ENCODE measurements at regions not wholly inside any gene's neighbourhood (a gene's known extent, or its start where the extent isn't known, plus 50 kb on each side); places are given as distances from the start of the nearest gene placed in this dataset.

DNA sequence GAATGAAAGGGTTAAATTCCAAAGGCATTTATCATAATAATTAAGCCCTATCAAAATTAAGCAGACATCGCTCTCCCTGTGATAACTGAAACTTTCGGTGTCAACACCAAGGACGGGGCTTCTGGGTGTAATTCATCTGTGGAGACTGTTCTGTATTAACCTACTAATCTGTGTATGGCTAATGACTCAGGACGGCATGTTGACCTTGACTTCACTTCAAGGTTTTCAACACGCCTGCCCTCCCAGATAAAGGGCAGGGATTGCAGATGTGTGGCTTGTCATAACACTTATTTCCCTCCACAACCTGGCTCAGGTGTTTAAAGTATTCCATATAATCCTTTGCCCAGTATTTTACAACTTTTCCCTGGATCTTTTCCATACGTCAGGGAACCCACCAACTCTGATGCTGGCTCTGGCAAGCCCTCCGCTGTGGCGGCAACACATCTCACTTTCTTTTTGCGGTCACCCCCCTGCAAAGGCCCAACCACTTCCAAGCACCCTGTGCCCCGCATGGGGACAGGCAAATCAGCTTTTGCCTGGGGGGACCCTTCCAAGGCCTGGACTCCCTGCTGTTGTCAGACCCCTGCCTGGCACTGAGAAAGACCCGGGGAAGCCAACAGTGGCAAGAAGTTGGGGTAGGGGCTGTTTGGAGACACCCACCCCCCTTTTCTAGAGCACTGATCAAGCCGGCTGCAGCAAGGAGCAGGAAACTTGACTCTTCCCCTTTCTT is 93.2 kb upstream of the MEF2A start:
- H3K27ac Mint-ChIP-seq, result no peak overlapping the region
- H3K4me1 Mint-ChIP-seq, result peaks cover 34% of the 10 kb centered on the region
- no peaks in the 10 kb centered on the region for H3K9me3 Mint-ChIP-seq
- ATAC-seq (ENCODE audit: low read depth) (peak; percentile 17), DNase-seq (no peak)
- H3K27me3 Mint-ChIP-seq, result peaks cover 10% of the 10 kb centered on the region
- no peaks in the 10 kb centered on the region for H3K36me3 Mint-ChIP-seq
- H3K4me3 Mint-ChIP-seq, result no peak overlapping the region
- POLR2A ChIA-PET, result no interaction called here

GRCh38 chr15:99473981-99474906 is 91.5 kb upstream of the MEF2A start:
- POLR2A ChIA-PET, result interaction anchor here (1.2 kb wide), 1 partner anchor 21 kb away, joined by 4 read pairs; no protein-coding TSS in a partner anchor
- Mint-ChIP-seq H3K4me1 (peaks cover 43% of the 10 kb centered on the region), H3K9me3 (no peaks in the 10 kb centered on the region), H3K27ac (no peak overlapping the region), H3K4me3 (no peak overlapping the region), H3K36me3 (no peaks in the 10 kb centered on the region), H3K27me3 (peaks cover 10% of the 10 kb centered on the region)
- ATAC-seq (ENCODE audit: low read depth), result no peak
- no peak for DNase-seq

DNA sequence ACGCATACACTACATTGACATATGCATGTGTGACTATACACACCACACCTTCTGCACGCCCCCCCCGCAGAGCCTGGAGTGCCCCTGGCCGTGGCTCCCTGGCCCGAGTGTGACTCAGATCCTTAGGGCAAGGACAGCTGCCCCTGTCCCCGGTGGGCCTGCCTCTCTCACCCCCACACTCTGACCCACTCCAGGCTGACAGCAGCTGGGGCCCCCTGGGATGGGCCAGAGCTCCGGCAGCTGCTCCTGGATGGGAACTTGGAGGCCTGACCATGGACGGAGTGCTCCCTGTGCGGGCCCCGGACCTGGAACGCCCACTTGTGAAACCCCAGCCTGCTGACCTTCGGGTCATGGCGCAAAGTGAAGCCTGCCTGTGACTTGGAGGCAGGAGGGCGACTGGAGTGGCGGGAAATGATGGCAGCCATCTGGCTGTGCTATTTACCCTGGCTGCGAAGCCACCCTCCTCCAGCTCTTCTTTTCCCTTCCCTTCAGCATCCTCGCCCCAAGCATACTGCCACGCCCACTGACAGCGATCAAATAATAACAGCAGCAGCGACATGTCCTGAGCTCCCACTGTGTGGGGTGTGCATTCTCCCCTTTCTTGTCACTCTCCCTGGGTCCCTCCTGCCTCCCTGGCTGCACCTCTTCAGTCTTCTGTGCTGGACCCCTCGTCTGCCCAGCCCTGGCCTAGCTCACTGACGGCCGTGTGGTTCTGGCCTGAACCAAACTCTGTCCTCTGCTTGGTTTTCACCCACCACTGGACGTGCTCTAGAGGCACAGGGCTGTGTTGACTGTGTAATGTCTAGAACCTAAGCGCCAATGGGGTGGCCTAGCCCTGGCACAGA is 90.7 kb upstream of the MEF2A start:
- DNase-seq (no peak), ATAC-seq (ENCODE audit: low read depth) (no peak)
- POLR2A ChIA-PET, result interaction anchor here (0.6 to 1.2 kb wide), 2 partner anchors 20 to 186 kb away, joined by 3 to 4 read pairs; no protein-coding TSS in a partner anchor
- H3K36me3 Mint-ChIP-seq, result no peaks in the 10 kb centered on the region
- H3K4me3 Mint-ChIP-seq, result no peak overlapping the region
- H3K9me3 Mint-ChIP-seq, result no peaks in the 10 kb centered on the region
- H3K4me1 Mint-ChIP-seq, result peaks cover 43% of the 10 kb centered on the region
- no peak overlapping the region for H3K27ac Mint-ChIP-seq
- peaks cover 10% of the 10 kb centered on the region for H3K27me3 Mint-ChIP-seq

GRCh38 chr15:99475754-99476412 is 89.9 kb upstream of the MEF2A start:
- Mint-ChIP-seq H3K27me3 (peaks cover 10% of the 10 kb centered on the region), H3K9me3 (no peaks in the 10 kb centered on the region), H3K36me3 (no peaks in the 10 kb centered on the region), H3K4me1 (peaks cover 40% of the 10 kb centered on the region), H3K27ac (no peak overlapping the region), H3K4me3 (no peak overlapping the region)
- ATAC-seq (ENCODE audit: low read depth) (no peak), DNase-seq (no peak)
- POLR2A ChIA-PET, result interaction anchor here (0.6 to 0.8 kb wide), 2 partner anchors 91 to 185 kb away, joined by 3 read pairs; no protein-coding TSS in a partner anchor

- peak overlapping the region; percentile 58 for H3K4me3 Mint-ChIP-seq
- DNase-seq, result peak; percentile 70
These were observed 89.2 kb upstream of the MEF2A start for GRCh38 chr15:99476413-99477222.

DNA sequence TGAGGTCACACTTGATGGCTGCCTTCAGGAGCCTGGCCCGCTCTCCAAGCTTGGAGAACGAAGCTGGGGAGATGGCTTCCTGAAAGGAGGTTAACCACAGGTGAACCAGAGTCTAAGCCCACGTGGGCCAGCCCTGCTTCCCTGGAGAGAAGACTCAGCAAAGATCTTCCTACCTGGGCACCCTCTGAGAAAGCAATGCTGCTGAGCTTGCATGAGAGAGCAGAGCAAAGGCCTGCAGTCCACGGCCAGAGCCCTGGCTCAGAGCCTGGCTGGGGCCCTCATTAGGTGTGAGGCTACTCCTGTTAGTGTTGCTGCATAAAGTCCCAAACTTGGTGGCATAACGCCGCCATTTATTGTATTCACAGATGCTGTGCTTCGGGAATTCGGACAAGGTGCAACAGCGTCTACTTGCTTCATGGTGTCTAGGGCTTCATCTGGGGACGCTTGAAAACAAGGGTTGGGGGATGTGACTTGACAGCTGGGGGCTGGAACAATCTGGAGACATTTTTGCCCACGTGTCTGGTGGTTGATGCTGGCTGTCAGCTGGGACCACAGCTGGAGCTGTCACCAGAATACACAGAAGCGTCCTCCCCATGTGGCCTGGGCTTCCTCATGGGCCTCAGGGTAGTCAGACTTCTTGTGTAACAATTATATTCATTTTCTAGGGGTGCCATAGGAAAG is 87.9 kb upstream of the MEF2A start:
- ATAC-seq (ENCODE audit: low read depth) (no peak), DNase-seq (no peak)
- Mint-ChIP-seq H3K27me3 (no peaks in the 10 kb centered on the region), H3K4me3 (no peak overlapping the region), H3K27ac (no peak overlapping the region), H3K9me3 (no peaks in the 10 kb centered on the region), H3K36me3 (no peaks in the 10 kb centered on the region), H3K4me1 (peaks cover 37% of the 10 kb centered on the region)
- POLR2A ChIA-PET, result interaction anchor here (0.6 to 1.8 kb wide), 6 partner anchors 16 to 89 kb away, joined by 3 to 6 read pairs (median 4); no protein-coding TSS in a partner anchor

More at GRCh38 chr15:99476413-99477222, 89.2 kb upstream of the MEF2A start:
- Mint-ChIP-seq H3K27me3 (peaks cover 7% of the 10 kb centered on the region), H3K4me1 (peaks cover 39% of the 10 kb centered on the region), H3K9me3 (no peaks in the 10 kb centered on the region), H3K36me3 (no peaks in the 10 kb centered on the region), H3K27ac (peak overlapping the region; percentile 77)
- POLR2A ChIA-PET, result interaction anchor here (0.8 to 1.8 kb wide), 7 partner anchors 17 to 91 kb away, joined by 3 to 6 read pairs (median 4); partner anchors contain the start of gene MEF2A
- ATAC-seq (ENCODE audit: low read depth), result peak; percentile 77

GRCh38 chr15:99478977-99479376 is 86.8 kb upstream of the MEF2A start:
- peaks cover 30% of the 10 kb centered on the region for H3K4me1 Mint-ChIP-seq
- no peak overlapping the region for H3K27ac Mint-ChIP-seq
- ATAC-seq (ENCODE audit: low read depth), result no peak
- H3K4me3 Mint-ChIP-seq, result no peak overlapping the region
- no peaks in the 10 kb centered on the region for H3K9me3 Mint-ChIP-seq
- no peak for DNase-seq
- H3K36me3 Mint-ChIP-seq, result no peaks in the 10 kb centered on the region
- POLR2A ChIA-PET, result no interaction called here
- peaks cover 2% of the 10 kb centered on the region for H3K27me3 Mint-ChIP-seq

DNA sequence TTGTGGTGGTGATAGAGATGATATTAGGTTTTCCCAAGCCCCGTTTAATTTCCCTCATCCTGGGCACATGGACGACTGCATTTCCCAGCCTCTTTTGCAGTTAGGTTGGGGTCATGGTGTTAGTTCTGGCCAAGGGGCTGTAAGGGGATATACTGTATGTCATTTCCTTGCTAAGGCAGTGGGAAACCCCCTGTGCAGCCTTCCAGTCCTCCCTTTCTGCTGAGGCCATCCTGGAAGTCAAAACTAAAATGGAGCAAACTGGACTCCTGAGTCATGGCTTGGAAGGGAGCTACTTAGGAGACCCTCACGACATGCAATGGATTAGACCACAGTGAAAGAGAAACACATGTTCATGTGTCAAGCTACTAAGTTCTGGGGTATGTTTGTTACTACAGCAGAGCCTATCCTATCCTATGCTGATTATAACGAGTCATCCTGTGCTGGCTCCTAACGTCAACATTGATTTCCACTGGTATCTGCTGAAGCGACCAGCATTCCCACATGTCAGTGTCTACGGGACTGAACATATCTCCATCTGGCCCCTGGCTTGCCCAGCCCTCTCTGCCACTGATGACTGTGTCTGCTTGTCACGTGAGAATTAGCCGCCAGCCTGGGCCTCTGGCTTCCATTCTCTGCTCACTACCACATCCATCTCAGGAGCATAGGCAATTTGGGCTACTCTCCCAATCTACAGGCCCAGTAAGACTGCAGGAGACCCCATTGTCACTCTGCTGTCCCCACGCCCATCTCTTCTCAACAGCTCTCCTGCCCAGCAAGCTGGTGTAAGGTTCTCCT is 85.6 kb upstream of the MEF2A start:
- DNase-seq (no peak), ATAC-seq (ENCODE audit: low read depth) (no peak)
- peaks cover 2% of the 10 kb centered on the region for H3K27me3 Mint-ChIP-seq
- POLR2A ChIA-PET, result interaction anchor here (1.5 kb wide), 1 partner anchor 13 kb away, joined by 3 read pairs; no protein-coding TSS in a partner anchor
- H3K4me1 Mint-ChIP-seq, result peaks cover 27% of the 10 kb centered on the region
- H3K9me3 Mint-ChIP-seq, result no peaks in the 10 kb centered on the region
- no peaks in the 10 kb centered on the region for H3K36me3 Mint-ChIP-seq
- no peak overlapping the region for H3K4me3 Mint-ChIP-seq
- no peak overlapping the region for H3K27ac Mint-ChIP-seq

DNA sequence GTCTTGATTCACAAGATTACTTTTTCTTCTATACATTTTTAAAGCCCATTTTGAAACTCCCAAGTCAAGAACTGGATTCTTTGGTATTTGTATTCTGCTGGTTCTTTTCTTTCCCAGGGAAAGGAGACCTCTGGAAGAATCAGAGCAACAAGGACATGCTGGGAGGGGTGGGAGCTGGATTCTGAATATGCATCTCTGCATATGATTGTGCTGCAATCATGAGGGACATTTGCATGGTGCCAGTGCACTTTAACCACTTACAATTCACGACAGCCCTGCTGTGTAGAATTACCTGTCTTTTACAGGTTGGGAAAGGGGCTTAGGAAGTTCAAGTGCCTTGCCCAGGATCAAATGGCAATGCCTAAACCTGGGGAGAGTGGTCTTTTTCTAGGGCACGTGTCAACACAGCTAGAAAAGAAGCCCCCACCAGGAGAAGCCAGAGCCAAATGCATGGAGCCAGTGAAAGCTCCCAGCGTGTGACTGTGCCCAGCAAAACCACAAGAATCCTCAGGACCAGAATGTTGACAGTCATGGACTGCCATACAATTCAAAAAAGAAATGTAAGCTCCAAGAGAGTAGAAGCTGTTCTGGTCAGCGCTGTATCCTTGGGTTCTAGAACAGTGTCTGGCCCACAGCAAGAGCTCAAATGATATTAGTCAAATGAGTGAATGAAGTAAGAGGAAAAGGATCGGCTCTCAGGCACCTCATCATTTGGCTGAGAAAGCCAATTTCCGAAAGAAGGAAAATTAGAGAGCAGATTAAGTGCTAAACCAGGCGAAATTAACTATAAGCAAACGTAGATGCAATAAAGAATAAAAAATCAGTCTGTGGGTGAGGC is 84.5 kb upstream of the MEF2A start:
- no peaks in the 10 kb centered on the region for H3K9me3 Mint-ChIP-seq
- H3K27ac Mint-ChIP-seq, result no peak overlapping the region
- peaks cover 37% of the 10 kb centered on the region for H3K4me1 Mint-ChIP-seq
- peaks cover 2% of the 10 kb centered on the region for H3K27me3 Mint-ChIP-seq
- no peaks in the 10 kb centered on the region for H3K36me3 Mint-ChIP-seq
- no peak for DNase-seq
- no peak for ATAC-seq (ENCODE audit: low read depth)
- H3K4me3 Mint-ChIP-seq, result no peak overlapping the region
- POLR2A ChIA-PET, result interaction anchor here (1.5 kb wide), 1 partner anchor 14 kb away, joined by 3 read pairs; no protein-coding TSS in a partner anchor

DNA sequence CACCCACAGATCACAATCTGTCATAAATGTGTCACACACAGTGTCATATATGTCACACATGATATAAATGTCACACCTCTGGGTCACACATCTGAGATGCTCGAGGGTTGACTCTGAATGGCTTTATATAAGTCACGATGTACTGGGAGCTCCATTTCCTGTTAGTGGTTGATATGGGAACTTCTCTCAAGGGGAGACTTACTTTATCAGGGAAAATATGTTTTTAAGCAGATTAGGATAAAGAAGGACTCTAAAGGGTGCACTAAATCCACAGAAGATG is 83.9 kb upstream of the MEF2A start:
- POLR2A ChIA-PET, result no interaction called here

More for the DNA sequence above, 83.9 kb upstream of the MEF2A start:
- H3K4me1 Mint-ChIP-seq, result peaks cover 34% of the 10 kb centered on the region
- H3K27me3 Mint-ChIP-seq, result peaks cover 2% of the 10 kb centered on the region
- H3K4me3 Mint-ChIP-seq, result no peak overlapping the region
- no peak for ATAC-seq (ENCODE audit: low read depth)
- H3K36me3 Mint-ChIP-seq, result no peaks in the 10 kb centered on the region
- DNase-seq, result no peak
- H3K27ac Mint-ChIP-seq, result no peak overlapping the region
- no peaks in the 10 kb centered on the region for H3K9me3 Mint-ChIP-seq
